Right lobe of liver (tissue), 6 donors: ENCODE measurements at regions not wholly inside any gene's neighbourhood (a gene's known extent, or its start where the extent isn't known, plus 50 kb on each side); places are given as distances from the start of the nearest gene placed in this dataset.

Source experiments
- ATAC-seq, 4 donors: fragments of 200-7000 bp; cut with Tn5 transposase; one replicate each; pipeline ENCODE4 v1.9.1; 2020; ENCODE audit warnings: mild to moderate bottlenecking in 4 of 4, moderate library complexity in 4 of 4
- DNase-seq, 3 donors: peaks; one replicate each; pipeline ENCODE4 v3.0.0-alpha.2; 2020
- H3K27ac ChIP-seq, 3 donors: fragments of 200-600 bp; one replicate each; pipeline ENCODE4 v1.8.0; 2022
- H3K27me3 ChIP-seq, 2 donors: fragments of 200-600 bp; one replicate each; pipeline ENCODE4 v1.8.0; 2022
- H3K36me3 ChIP-seq, 4 donors: fragments of 200-600 bp; sonication (generic) in 1 of 4; one replicate each; pipeline versions ENCODE4 v1.5.1 to v1.8.0; 2017 to 2022; ENCODE audit warnings: control low read depth in 1 of 4
- H3K4me1 ChIP-seq, 4 donors: fragments of 200-600 bp; sonication (generic) in 1 of 4; one replicate each; pipeline versions ENCODE4 v1.5.1 to v1.8.0; 2017 to 2022; ENCODE audit warnings: control low read depth in 1 of 4
- H3K4me3 ChIP-seq, 3 donors: fragments of 200-600 bp; one replicate each; pipeline ENCODE4 v1.8.0; 2022
- H3K9me3 ChIP-seq, 4 donors: fragments of 200-600 bp; sonication (generic) in 1 of 4; one replicate each; pipeline versions ENCODE4 v1.5.1 to v1.8.0; 2017 to 2022; ENCODE audit warnings: control low read depth in 1 of 4
- CTCF ChIP-seq, 4 donors: fragments of 200-600 bp in 3 of 4; fragments of 450-650 bp in 1 of 4; IDR thresholded peaks; one replicate each; pipeline versions ENCODE4 v1.5.1 to v1.8.0; 2016 to 2022; ENCODE audit warnings: antibody characterized with exemption in 4 of 4, mild to moderate bottlenecking in 2 of 4
- POLR2A ChIP-seq: fragments of 450-650 bp; IDR thresholded peaks from one replicate; pipeline ENCODE4 v1.6.1; 2017; ENCODE audit warnings: antibody characterized with exemption, mild to moderate bottlenecking
- WGBS: methylation state at CpG from one replicate; pipeline ENCODE4 v1.1.6; 2018; ENCODE audit warnings: low coverage, low lambda C conversion rate; ENCODE audit not compliant: insufficient coverage; ENCODE audit errors: missing lambda C conversion rate; 5-methylcytosine and 5-hydroxymethylcytosine counted together
- intact Hi-C, 2 donors: fragments of 100-400 bp; cut with DNase I; formaldehyde crosslinking; loops; one replicate each; pipeline versions ENCODE4 v1.11.2 to v1.14.1; 2022
- donor health status: DM: no; HTN: yes; CAD: no.
- donor health status: DM: no; HTN: no; CAD: no.
- donor health status: DM: no; HTN: no; CAD: no.
- donor health status: DM: no; HTN: yes; CAD: no.
- donor health status: DM: no; HTN: yes; CAD: no.

- intact Hi-C loops, result no loop called here
- Histone ChIP-seq H3K27me3 (no peaks in the 10 kb centered on the region), H3K4me3 (no peak overlapping the region), H3K36me3 (no peaks in the 10 kb centered on the region), H3K4me1 (no peaks in the 10 kb centered on the region), H3K27ac (no peak overlapping the region), H3K9me3 (no peaks in the 10 kb centered on the region)
- WGBS, result 61% methylated on average over 3 of the region's 3 CpGs
- no peak for ATAC-seq
- DNase-seq, result no peak
- no peak for TF ChIP-seq CTCF (IDR thresholded peaks at IDR 0.05)
- TF ChIP-seq POLR2A, result no peak
Observed at GRCh38 chr18:56319953-56320352, 318.4 kb downstream of the TXNL1 start.

DNA sequence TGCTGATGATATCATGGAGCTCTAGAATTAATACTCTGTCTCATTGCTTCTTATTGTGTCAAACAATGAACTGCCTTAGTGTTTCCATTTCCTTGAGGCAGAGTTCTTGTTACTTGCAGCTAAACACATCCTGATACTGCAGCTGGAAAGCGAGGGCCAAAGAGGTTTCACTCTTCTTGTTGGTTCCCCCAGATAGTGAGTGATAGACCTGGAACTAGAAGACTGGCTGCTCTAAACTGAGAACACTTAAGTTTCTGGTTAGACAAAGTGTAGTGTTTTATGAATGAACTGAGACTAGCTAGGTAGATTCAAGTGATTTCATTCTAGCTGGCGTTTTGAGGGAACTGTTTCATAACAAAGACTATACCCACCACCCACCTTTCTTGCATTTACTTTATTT, 321.7 kb downstream of the TXNL1 start:
- Histone ChIP-seq H3K27ac (no peak overlapping the region), H3K4me3 (no peak overlapping the region), H3K9me3 (no peaks in the 10 kb centered on the region), H3K27me3 (no peaks in the 10 kb centered on the region), H3K36me3 (no peaks in the 10 kb centered on the region), H3K4me1 (no peaks in the 10 kb centered on the region)
- ATAC-seq (no peak), DNase-seq (no peak)
- no peak for TF ChIP-seq CTCF (IDR thresholded peaks at IDR 0.05)
- no peak for TF ChIP-seq POLR2A
- WGBS, result 51% methylated on average over 2 of the region's 2 CpGs
- intact Hi-C loops, result no loop called here

DNA sequence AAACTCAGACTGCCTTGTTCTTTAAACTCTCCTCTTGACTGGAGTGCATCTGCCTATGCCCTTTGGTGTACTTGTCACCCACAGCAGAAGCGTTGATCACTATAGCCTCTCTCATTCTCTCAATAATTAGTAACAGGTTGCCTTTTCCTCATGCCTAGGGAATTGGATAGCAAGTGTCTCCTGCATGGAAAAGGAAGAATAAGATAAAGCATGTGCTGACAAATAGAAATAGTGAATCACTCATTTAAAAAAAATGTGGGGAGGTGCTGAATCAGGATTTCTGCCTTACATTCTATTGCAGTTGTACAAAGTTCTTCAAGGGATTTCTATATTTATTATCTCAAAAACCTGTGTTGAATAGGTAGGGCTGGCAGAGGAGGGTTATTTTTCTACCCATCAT, 323.0 kb downstream of the TXNL1 start:
- DNase-seq (no peak), ATAC-seq (no peak)
- 57% methylated on average over 1 of the region's 1 CpG for WGBS
- TF ChIP-seq CTCF (IDR thresholded peaks at IDR 0.05), result no peak
- no peak for TF ChIP-seq POLR2A
- no peak overlapping the region for H3K4me3 ChIP-seq
- H3K36me3 ChIP-seq, result no peaks in the 10 kb centered on the region
- H3K4me1 ChIP-seq, result no peaks in the 10 kb centered on the region
- no peaks in the 10 kb centered on the region for H3K9me3 ChIP-seq
- no peak overlapping the region for H3K27ac ChIP-seq
- H3K27me3 ChIP-seq, result no peaks in the 10 kb centered on the region
- intact Hi-C loops, result no loop called here

DNA sequence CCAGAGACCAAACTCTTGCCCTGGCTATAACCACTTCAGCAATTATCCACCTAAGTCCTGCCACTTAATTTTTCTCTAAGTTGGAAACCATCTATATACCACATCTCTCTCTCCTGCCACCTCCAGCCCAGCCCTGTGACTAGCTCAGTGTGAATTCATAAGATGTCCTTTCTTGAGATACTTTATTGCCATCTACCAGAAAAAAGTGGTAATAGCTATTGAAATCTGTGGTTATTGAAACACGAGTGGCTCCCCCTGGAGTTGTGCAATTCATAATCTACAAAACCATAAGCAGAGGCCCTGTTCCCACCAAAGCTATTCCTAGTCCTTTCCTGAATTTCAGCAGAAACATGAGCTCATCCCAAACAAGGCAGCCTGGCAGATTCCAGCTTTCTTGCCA, 324.0 kb downstream of the TXNL1 start:
- ATAC-seq (no peak), DNase-seq (no peak)
- no peaks in the 10 kb centered on the region for H3K36me3 ChIP-seq
- H3K27ac ChIP-seq, result no peak overlapping the region
- WGBS, result 56% methylated on average over 1 of the region's 1 CpG
- H3K4me1 ChIP-seq, result no peaks in the 10 kb centered on the region
- no peak overlapping the region for H3K4me3 ChIP-seq
- no peaks in the 10 kb centered on the region for H3K9me3 ChIP-seq
- intact Hi-C loops, result no loop called here
- TF ChIP-seq CTCF (IDR thresholded peaks at IDR 0.05) (no peak), POLR2A (no peak)
- H3K27me3 ChIP-seq, result no peaks in the 10 kb centered on the region
